HEK293 (cell line): ENCODE measurements at regions not wholly inside any gene's neighbourhood (a gene's known extent, or its start where the extent isn't known, plus 50 kb on each side); places are given as distances from the start of the nearest gene placed in this dataset.

ENCODE experiments used
- GLIS1 ChIP-seq: fragments of 450-650 bp; formaldehyde crosslinking; IDR thresholded peaks from 2 replicates; pipeline ENCODE4 v1.5.1; 2016; ENCODE audit warnings: missing biosample characterization, missing genetic modification characterization
- HOXA7 ChIP-seq: sonication (generic); formaldehyde crosslinking; IDR thresholded peaks from 2 replicates; pipeline ENCODE4 v1.8.1; 2022; ENCODE audit warnings: missing genetic modification reagents, borderline replicate concordance
- KLF1 ChIP-seq: fragments of 450-650 bp; formaldehyde crosslinking; IDR thresholded peaks from 2 replicates; pipeline ENCODE4 v1.5.1; 2016; ENCODE audit warnings: missing biosample characterization, missing genetic modification characterization
- PRDM1 ChIP-seq: fragments of 450-650 bp; formaldehyde crosslinking; IDR thresholded peaks from 2 replicates; pipeline ENCODE4; 2016; ENCODE audit warnings: missing biosample characterization, missing genetic modification characterization
- ZBTB20 ChIP-seq: fragments of 450-650 bp; formaldehyde crosslinking; IDR thresholded peaks from 2 replicates; pipeline ENCODE4 v1.5.1; 2016; ENCODE audit warnings: missing biosample characterization, missing genetic modification characterization
- ZIC2 ChIP-seq: fragments of 450-650 bp; formaldehyde crosslinking; IDR thresholded peaks from 2 replicates; pipeline ENCODE4 v1.5.1; 2016; ENCODE audit warnings: missing biosample characterization, missing genetic modification characterization
- ZNF140 ChIP-seq: fragments of 450-650 bp; formaldehyde crosslinking; IDR thresholded peaks from 2 replicates; pipeline ENCODE4 v1.5.1; 2016; ENCODE audit warnings: missing biosample characterization, missing genetic modification characterization
- ZNF16 ChIP-seq: fragments of 450-650 bp; formaldehyde crosslinking; IDR thresholded peaks from 2 replicates; pipeline ENCODE4 v1.5.1; 2016; ENCODE audit warnings: low read depth, missing biosample characterization, missing genetic modification characterization
- ZNF423 ChIP-seq: fragments of 450-650 bp; formaldehyde crosslinking; IDR thresholded peaks from 2 replicates; pipeline ENCODE4 v1.5.1; 2016; ENCODE audit warnings: missing biosample characterization, missing genetic modification characterization
- ZNF501 ChIP-seq: fragments of 450-650 bp; formaldehyde crosslinking; IDR thresholded peaks from 2 replicates; pipeline ENCODE4 v1.5.1; 2016; ENCODE audit warnings: missing biosample characterization, missing genetic modification characterization
- ZSCAN23 ChIP-seq: fragments of 450-650 bp; formaldehyde crosslinking; IDR thresholded peaks from 2 replicates; pipeline ENCODE4 v1.5.1; 2016; ENCODE audit warnings: missing biosample characterization, missing genetic modification characterization
- TF ChIP-seq, protein P1 (sequence below): fragments of 450-650 bp; formaldehyde crosslinking; IDR thresholded peaks from 2 replicates; pipeline ENCODE4 v1.5.1; 2016; ENCODE audit warnings: missing biosample characterization, missing genetic modification characterization
- TF ChIP-seq, protein P2 (sequence below): fragments of 450-650 bp; formaldehyde crosslinking; IDR thresholded peaks from 2 replicates; pipeline ENCODE4 v1.5.1; 2016; ENCODE audit warnings: missing biosample characterization, missing genetic modification characterization
- TF ChIP-seq, protein P3 (sequence below): fragments of 450-650 bp; formaldehyde crosslinking; IDR thresholded peaks from 2 replicates; pipeline ENCODE4 v1.5.1; 2016; ENCODE audit warnings: missing biosample characterization, missing genetic modification characterization

DNA sequence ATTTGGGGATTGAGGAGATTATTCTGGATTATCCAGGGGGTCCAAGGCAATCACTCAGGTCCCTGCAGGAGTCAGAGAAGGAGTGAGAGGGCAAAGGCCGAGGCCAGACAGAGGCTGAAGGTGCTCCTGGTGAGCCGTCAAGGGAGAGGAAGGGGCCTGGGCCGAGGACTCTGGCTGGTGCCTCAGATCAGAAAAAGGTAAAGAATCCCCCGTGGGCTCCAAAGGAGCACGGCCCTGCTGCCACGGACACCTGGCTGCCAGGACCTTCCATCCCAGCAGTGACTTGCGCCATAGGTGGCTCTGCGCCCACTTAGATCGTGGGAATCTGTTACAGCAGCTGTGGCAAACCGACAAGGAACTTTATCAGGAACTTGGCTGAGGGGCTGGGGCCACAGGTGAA lies 374.8 kb upstream of the MYT1L start:
- TF ChIP-seq ZNF423 (no peak), ZSCAN23 (no peak), HOXA7 (CRISPR knock-in tag) (no peak), ZNF501 (tag by site-specific recombination) (no peak), ZNF140 (tag by site-specific recombination) (no peak), PRDM1 (tag by site-specific recombination) (no peak), ZIC2 (tag by site-specific recombination) (no peak), ZNF16 (tag by site-specific recombination) (no peak), GLIS1 (no peak), KLF1 (tag by site-specific recombination) (no peak), ZBTB20 (tag by site-specific recombination) (no peak)
- TF ChIP-seq, protein P1, sequence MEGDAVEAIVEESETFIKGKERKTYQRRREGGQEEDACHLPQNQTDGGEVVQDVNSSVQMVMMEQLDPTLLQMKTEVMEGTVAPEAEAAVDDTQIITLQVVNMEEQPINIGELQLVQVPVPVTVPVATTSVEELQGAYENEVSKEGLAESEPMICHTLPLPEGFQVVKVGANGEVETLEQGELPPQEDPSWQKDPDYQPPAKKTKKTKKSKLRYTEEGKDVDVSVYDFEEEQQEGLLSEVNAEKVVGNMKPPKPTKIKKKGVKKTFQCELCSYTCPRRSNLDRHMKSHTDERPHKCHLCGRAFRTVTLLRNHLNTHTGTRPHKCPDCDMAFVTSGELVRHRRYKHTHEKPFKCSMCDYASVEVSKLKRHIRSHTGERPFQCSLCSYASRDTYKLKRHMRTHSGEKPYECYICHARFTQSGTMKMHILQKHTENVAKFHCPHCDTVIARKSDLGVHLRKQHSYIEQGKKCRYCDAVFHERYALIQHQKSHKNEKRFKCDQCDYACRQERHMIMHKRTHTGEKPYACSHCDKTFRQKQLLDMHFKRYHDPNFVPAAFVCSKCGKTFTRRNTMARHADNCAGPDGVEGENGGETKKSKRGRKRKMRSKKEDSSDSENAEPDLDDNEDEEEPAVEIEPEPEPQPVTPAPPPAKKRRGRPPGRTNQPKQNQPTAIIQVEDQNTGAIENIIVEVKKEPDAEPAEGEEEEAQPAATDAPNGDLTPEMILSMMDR (tag by site-specific recombination), result no peak
- TF ChIP-seq, protein P2, sequence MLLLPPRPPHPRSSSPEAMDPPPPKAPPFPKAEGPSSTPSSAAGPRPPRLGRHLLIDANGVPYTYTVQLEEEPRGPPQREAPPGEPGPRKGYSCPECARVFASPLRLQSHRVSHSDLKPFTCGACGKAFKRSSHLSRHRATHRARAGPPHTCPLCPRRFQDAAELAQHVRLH (tag by site-specific recombination), result no peak
- TF ChIP-seq, protein P3, sequence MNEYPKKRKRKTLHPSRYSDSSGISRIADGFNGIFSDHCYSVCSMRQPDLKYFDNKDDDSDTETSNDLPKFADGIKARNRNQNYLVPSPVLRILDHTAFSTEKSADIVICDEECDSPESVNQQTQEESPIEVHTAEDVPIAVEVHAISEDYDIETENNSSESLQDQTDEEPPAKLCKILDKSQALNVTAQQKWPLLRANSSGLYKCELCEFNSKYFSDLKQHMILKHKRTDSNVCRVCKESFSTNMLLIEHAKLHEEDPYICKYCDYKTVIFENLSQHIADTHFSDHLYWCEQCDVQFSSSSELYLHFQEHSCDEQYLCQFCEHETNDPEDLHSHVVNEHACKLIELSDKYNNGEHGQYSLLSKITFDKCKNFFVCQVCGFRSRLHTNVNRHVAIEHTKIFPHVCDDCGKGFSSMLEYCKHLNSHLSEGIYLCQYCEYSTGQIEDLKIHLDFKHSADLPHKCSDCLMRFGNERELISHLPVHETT (tag by site-specific recombination), result no peak
